ENCODE measurements at regions not wholly inside any gene's neighbourhood (a gene's known extent, or its start where the extent isn't known, plus 50 kb on each side); places are given as distances from the start of the nearest gene placed in this dataset.

- Histone ChIP-seq H3K9me3 (no peaks in the 10 kb centered on the region), H3K36me3 (no peaks in the 10 kb centered on the region)
- intact Hi-C loops (cut with DNase I): no loop called here
Observed at GRCh38 chr2:223107825-223108224, 55.8 kb downstream of the KCNE4 start.

GRCh38 chr2:223108351-223109050, 56.5 kb downstream of the KCNE4 start:
- H3K4me1 ChIP-seq: no peaks in the 10 kb centered on the region
- WGBS, 2 donors: 34 to 35% methylated on average over 5 of the region's 5 CpGs
- DNase-seq: no peak
- intact Hi-C loops (cut with DNase I): no loop called here
- H3K36me3 ChIP-seq: no peaks in the 10 kb centered on the region
- H3K9me3 ChIP-seq: no peaks in the 10 kb centered on the region
- H3K27ac ChIP-seq: no peak overlapping the region
- H3K27me3 ChIP-seq: no peaks in the 10 kb centered on the region
- no peak for TF ChIP-seq POLR2A (IDR thresholded peaks at IDR 0.05)
- no peak for TF ChIP-seq CTCF (IDR thresholded peaks at IDR 0.05)
- no peak overlapping the region for H3K4me3 ChIP-seq

More at GRCh38 chr2:223107825-223108224, 55.8 kb downstream of the KCNE4 start:
- no peaks in the 10 kb centered on the region for H3K4me1 ChIP-seq
- H3K27ac ChIP-seq: no peak overlapping the region
- WGBS, 2 donors: 36 to 45% methylated on average over 1 of the region's 1 CpG
- H3K4me3 ChIP-seq: no peak overlapping the region
- TF ChIP-seq POLR2A (IDR thresholded peaks at IDR 0.05) (no peak), CTCF (IDR thresholded peaks at IDR 0.05) (no peak)
- no peak for DNase-seq
- H3K27me3 ChIP-seq: no peaks in the 10 kb centered on the region

- DNase-seq: no peak
- intact Hi-C loops (cut with DNase I): no loop called here
- WGBS, 2 donors: 42 to 45% methylated on average over 3 of the region's 3 CpGs
Observed at GRCh38 chr2:223109341-223109740, 57.4 kb downstream of the KCNE4 start.

GRCh38 chr2:223113161-223113560, 61.2 kb downstream of the KCNE4 start:
- no peaks in the 10 kb centered on the region for H3K36me3 ChIP-seq
- H3K4me3 ChIP-seq: no peak overlapping the region
- intact Hi-C loops (cut with DNase I): no loop called here
- no peaks in the 10 kb centered on the region for H3K4me1 ChIP-seq
- H3K27ac ChIP-seq: no peak overlapping the region
- H3K27me3 ChIP-seq: no peaks in the 10 kb centered on the region
- H3K9me3 ChIP-seq: no peaks in the 10 kb centered on the region
- no peak for TF ChIP-seq CTCF (IDR thresholded peaks at IDR 0.05)
- TF ChIP-seq POLR2A (IDR thresholded peaks at IDR 0.05): no peak
- DNase-seq: no peak

More at GRCh38 chr2:223109341-223109740, 57.4 kb downstream of the KCNE4 start:
- Histone ChIP-seq H3K27ac (no peak overlapping the region), H3K9me3 (no peaks in the 10 kb centered on the region), H3K4me3 (no peak overlapping the region), H3K27me3 (no peaks in the 10 kb centered on the region), H3K4me1 (no peaks in the 10 kb centered on the region), H3K36me3 (no peaks in the 10 kb centered on the region)
- TF ChIP-seq CTCF (IDR thresholded peaks at IDR 0.05): no peak
- TF ChIP-seq POLR2A (IDR thresholded peaks at IDR 0.05): no peak

- no peak overlapping the region for H3K4me3 ChIP-seq
- intact Hi-C loops (cut with DNase I): no loop called here
- no peaks in the 10 kb centered on the region for H3K27me3 ChIP-seq
- no peaks in the 10 kb centered on the region for H3K4me1 ChIP-seq
- H3K27ac ChIP-seq: no peak overlapping the region
- no peak for DNase-seq
- no peaks in the 10 kb centered on the region for H3K9me3 ChIP-seq
- no peaks in the 10 kb centered on the region for H3K36me3 ChIP-seq
- no peak for TF ChIP-seq CTCF (IDR thresholded peaks at IDR 0.05)
- no peak for TF ChIP-seq POLR2A (IDR thresholded peaks at IDR 0.05)
- 41 to 56% methylated on average over 3 of the region's 3 CpGs for WGBS, 2 donors
Observed at GRCh38 chr2:223114170-223114569, 62.2 kb downstream of the KCNE4 start.
